Right forelimb (tissue), 1 donor: ENCODE measurements at regions not wholly inside any gene's neighbourhood (a gene's known extent, or its start where the extent isn't known, plus 50 kb on each side); places are given as distances from the start of the nearest gene placed in this dataset.

Experiments
- DNase-seq: peaks from one replicate; pipeline ENCODE4 v3.0.0-alpha.2; 2018

GRCh38 chr4:14752341-14753046 is 249.8 kb upstream of the CPEB2 start:
- DNase-seq, result no peak

DNA sequence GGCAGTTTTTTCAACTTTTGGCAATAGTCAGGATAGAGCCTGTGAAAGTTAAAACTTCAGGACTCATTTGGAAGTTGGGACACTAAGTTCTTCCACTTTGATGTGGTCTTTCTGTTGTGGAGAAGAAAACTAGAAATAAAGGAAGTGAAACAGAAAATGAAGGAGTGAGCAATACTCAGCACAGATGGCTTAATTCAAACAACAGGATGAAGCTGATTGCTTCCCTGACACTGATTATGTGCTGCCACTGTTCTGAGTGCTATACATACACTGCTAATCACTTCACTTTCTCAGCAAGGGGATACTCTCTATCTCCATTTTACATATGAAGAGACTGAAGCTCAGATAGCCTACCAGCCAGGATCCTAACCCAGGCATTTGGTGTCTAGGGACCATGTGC is 235.1 kb upstream of the CPEB2 start:
- no peak for DNase-seq

- DNase-seq, result no peak
These were observed 233.8 kb upstream of the CPEB2 start for GRCh38 chr4:14768449-14768848.

DNA sequence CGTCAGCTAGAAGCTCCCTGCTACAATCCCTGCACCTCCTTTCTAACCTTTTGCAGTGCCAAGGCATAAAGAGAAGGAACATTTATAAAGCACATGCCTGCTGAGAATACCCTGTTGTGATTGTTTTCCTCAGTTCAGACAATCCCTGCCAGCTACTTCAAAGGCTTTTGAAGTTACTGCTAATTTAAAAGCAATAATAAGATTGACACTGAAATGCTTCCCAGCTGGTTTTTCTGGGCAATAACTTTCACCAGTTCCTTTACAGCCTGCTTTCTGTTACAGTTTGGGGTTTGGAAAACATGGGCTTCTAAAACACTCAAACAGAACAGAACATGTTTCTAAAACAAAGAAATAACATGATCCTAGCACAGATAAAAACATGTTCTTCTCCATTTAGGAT is 232.3 kb upstream of the CPEB2 start:
- DNase-seq, result no peak

GRCh38 chr4:14771094-14771493 is 231.2 kb upstream of the CPEB2 start:
- no peak for DNase-seq

- no peak for DNase-seq
These were observed 230.6 kb upstream of the CPEB2 start for GRCh38 chr4:14771504-14772175.

GRCh38 chr4:14772388-14772787 is 229.9 kb upstream of the CPEB2 start:
- no peak for DNase-seq

DNA sequence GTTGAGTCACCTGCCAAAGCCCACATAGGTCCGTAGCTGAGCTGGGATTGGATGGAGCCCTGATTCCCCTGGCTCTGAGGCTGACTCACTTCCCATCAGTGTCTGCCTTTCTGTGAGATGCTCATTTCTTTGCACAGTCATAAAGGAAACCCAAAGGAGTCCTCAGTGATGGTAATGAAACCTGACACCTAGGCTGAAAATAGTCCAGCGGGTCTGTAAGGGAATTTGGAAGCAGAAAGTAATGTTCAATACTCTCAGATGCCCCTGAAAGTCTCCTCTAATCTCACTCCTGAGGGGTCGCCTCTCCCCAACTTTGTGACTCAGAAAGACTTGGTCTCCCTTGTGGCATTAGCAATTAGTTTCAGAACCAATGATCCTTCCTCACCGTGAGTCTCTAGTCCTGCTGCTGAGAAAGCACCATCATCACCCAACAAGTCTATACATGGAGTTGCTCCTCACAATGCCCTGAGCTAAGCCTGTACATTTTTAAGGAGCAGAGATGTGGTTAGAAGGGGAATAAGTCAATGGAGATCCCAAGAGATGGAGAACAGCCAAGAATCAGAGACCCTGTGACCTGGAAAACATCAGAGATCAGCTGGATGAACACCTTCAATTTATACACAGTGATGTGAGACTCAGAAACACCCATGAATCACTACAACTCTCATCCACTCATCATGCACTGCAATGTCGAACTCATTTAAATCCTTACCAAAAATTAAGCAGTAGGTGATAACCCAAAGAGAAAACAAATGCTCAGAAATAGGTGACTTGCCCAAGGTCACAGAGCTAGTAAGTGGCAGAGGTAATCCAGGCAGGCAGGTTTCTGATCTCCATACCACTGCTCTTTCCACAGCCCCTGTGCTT is 219.0 kb upstream of the CPEB2 start:
- no peak for DNase-seq

DNA sequence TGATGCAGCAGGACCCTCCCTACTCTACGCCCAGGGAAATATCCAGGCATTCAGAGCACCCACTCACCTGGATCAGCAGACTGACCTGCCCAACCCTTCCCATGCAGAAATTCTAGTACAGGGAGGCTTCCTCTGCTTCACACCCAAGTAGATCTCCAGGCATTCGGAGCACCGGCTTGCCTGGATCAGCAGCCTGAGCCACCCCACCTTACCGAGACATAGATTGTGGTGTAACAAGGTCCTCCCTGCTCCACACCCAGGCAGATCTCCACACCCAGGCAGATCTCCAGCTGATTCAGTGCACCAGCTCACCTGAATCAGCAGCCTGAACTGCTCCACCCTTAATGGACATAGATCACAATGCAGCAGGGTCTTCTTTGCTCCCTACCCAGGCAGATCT is 215.1 kb upstream of the CPEB2 start:
- DNase-seq, result no peak

GRCh38 chr4:14787894-14788293 is 214.4 kb upstream of the CPEB2 start:
- DNase-seq, result no peak

- no peak for DNase-seq
These were observed 211.8 kb upstream of the CPEB2 start for GRCh38 chr4:14790494-14790893.

GRCh38 chr4:14792702-14793227 is 209.5 kb upstream of the CPEB2 start:
- DNase-seq, result no peak

GRCh38 chr4:14800977-14801376 is 201.3 kb upstream of the CPEB2 start:
- DNase-seq, result no peak

- no peak for DNase-seq
These were observed 199.7 kb upstream of the CPEB2 start for GRCh38 chr4:14802596-14802995.

DNA sequence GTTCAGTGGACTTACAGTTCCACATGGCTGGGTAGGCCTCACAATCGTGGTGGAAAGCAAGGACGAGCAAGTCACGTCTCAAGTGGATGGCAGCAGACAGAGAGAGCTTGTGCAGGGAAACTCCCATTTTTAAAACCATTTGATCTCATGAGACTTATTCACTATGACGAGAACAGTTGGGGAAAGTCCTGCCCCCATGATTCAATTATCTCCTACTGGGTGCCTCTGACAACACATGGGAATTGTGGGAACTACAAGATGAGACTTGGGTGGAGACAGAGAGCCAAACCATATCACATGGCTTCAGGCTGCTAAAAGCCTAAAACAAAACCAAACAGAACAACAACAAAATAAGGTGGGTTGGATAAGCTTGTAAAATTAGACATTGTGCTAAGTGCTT is 194.4 kb upstream of the CPEB2 start:
- DNase-seq, result no peak

- no peak for DNase-seq
These were observed 193.1 kb upstream of the CPEB2 start for GRCh38 chr4:14809203-14809602.

- DNase-seq, result no peak
These were observed 192.2 kb upstream of the CPEB2 start for GRCh38 chr4:14810121-14810520.

- no peak for DNase-seq
These were observed 191.7 kb upstream of the CPEB2 start for GRCh38 chr4:14810568-14810967.

DNA sequence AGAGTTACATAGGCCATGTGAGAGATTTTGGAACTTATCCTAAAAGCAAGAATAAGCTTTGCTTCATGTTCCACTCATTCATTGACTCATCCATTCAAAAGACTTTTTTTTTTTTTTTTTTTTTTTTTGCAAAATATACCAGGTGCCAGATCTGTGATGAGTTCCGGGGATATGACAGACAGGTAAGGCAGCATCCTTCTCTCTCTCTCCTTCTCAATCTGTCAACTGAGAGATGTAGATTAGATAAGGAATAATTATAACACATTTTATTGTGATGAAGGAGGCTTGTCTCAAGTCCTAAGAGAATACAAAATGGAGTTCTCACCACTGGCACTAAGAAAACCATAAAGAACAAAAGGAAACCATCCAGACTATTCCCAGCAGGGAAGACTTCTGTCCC is 190.2 kb upstream of the CPEB2 start:
- DNase-seq, result no peak

DNA sequence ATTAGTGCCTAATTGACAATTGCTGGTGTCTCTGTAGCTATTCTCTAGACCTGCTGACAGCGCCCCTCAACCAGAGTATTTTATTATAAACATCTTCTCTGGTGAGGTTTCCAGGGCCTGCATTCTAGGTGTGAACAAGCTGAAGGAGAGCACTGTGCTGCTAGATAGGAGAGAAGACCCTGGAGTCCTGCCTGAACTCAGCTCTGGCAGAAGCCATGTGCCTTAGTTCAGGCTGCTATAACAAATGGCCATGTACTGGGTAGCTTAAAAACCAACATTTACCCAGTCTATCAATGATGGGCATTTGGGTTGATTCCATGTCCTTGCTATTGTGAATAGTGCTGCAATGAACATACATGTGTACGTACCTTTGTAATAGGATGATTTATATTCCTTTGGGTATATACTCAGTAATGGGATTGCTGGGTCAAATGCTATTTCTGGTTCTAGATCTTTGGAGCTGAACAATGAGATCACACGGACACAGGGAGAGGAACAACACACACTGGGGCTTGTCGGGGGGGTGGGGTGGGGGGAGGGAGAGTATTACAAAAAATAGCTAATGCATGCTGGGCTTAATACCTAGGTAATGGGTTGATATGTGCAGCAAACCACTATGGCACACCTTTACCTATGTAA is 185.5 kb upstream of the CPEB2 start:
- DNase-seq, result no peak

DNA sequence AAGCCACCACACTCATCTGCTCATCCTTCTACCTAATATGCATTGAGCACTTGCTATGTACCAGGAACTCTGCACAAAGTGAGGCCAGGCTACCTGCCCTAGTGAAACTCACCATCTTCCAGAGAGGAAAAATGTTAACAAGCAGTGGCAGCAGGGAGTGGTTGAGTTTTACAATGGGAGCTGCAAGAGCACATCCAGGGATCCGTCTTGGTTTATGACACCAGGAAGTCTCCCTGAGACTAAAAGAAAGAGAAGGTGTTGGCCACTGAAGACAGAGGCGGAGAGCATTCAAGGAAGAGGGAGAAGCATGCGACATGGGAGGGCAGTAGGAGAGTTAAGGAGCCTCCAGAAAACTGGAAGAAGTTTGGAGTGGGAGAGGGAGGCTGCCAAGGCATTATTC is 178.1 kb upstream of the CPEB2 start:
- no peak for DNase-seq

DNA sequence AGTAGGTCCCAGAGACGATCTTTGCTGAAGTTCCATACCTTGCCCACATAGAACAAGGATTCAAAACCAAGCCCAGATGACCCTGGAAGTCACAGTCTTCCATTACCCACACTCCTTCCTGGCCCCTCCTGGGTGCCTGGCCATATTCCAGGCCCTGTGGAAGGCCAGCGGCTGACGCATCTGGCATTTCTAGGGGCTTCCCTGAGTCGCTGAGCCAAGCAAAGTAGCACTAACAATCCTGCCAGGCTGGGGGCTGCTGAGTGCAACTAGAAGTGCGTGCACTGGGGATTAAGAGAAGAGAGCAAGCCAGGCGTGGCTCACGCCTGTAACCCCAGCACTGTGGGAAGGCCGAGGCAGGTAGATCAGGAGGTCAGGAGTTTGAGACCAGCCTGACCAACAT is 175.2 kb upstream of the CPEB2 start:
- DNase-seq, result no peak

- DNase-seq, result no peak
These were observed 172.5 kb upstream of the CPEB2 start for GRCh38 chr4:14829795-14830194.
